Nephron (organoid): ENCODE measurements at regions not wholly inside any gene's neighbourhood (a gene's known extent, or its start where the extent isn't known, plus 50 kb on each side); places are given as distances from the start of the nearest gene placed in this dataset.

Experiments
- H3K27ac Mint-ChIP-seq, 3 experiments: 2 replicates each; pipeline ENCODE4 v1.8.0; 2020; ENCODE audit warnings: mixed read lengths in 3 of 3, mild to moderate bottlenecking in 2 of 3, moderate library complexity in 1 of 3
- H3K27me3 Mint-ChIP-seq: 2 replicates; pipeline ENCODE4 v1.8.0; 2021; ENCODE audit warnings: low read depth, mild to moderate bottlenecking, moderate library complexity, mixed read lengths
- H3K36me3 Mint-ChIP-seq: 2 replicates; pipeline ENCODE4 v1.8.0; 2020; ENCODE audit warnings: low read depth, mixed read lengths
- H3K4me1 Mint-ChIP-seq: 2 replicates; pipeline ENCODE4 v1.8.0; 2020; ENCODE audit warnings: mixed read lengths
- H3K4me3 Mint-ChIP-seq, 3 experiments: 2 replicates each; pipeline ENCODE4 v1.8.0; 2020; ENCODE audit warnings: mild to moderate bottlenecking in 3 of 3, mixed read lengths in 3 of 3, moderate library complexity in 2 of 3
- H3K9me3 Mint-ChIP-seq: 2 replicates; pipeline ENCODE4 v1.8.0; 2020; ENCODE audit warnings: mixed read lengths
- CTCF ChIP-seq, 3 experiments: fragments of 200-600 bp; sonication (generic); IDR thresholded peaks; one replicate each; pipeline ENCODE4 v1.5.0; 2021; ENCODE audit warnings: antibody characterized with exemption in 3 of 3; ENCODE audit not compliant: unreplicated experiment in 3 of 3

DNA sequence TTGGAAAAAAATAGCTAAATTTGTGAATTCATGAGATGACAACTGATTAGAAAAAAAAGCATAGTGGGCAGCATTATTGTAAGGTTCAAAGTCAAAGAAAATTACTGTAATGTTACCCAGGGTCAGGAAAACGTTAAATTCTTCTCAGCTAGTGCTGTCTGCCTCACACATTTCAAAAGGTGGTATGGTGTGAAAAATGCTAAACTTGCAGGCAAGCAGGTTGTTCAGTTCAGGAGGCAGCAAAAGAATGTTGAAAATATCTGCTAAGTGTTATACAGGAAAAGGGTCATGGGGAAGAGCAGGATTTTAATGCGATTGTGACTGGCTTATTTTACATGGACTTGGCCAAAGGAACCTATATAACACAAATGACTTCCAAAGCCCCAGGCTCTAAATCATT lies 232.5 kb upstream of the NDST3 start:
- no peaks in the 10 kb centered on the region for H3K36me3 Mint-ChIP-seq
- H3K27me3 Mint-ChIP-seq: no peaks in the 10 kb centered on the region
- no peaks in the 10 kb centered on the region for H3K9me3 Mint-ChIP-seq
- H3K27ac Mint-ChIP-seq: no peak overlapping the region
- no peak for TF ChIP-seq CTCF (IDR thresholded peaks at IDR 0.05; ENCODE audit: unreplicated experiment in 3 of 3)
- H3K4me3 Mint-ChIP-seq: no peak overlapping the region
- H3K4me1 Mint-ChIP-seq: peaks cover 5% of the 10 kb centered on the region

DNA sequence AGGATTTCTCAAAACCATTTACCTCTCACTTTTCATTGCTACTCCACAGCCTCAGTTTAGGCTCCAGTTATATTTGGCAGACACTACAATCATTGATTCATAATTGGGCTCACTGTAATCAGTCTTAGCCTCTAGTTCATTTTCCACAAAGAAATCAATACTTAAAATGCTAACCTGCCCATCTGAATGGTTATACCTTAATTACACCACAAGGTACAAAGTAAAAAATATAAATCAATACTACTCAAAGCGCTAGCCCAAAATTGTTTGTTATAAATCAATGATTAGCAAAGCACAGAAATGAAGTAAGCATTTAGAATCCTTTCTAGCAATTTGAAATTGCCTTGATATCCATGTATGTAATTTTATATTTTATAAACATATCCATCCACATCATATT lies 222.6 kb upstream of the NDST3 start:
- no peak overlapping the region for H3K27ac Mint-ChIP-seq
- TF ChIP-seq CTCF (IDR thresholded peaks at IDR 0.05; ENCODE audit: unreplicated experiment in 3 of 3): no peak
- H3K4me1 Mint-ChIP-seq: peaks cover 6% of the 10 kb centered on the region
- H3K36me3 Mint-ChIP-seq: no peaks in the 10 kb centered on the region
- no peaks in the 10 kb centered on the region for H3K27me3 Mint-ChIP-seq
- no peak overlapping the region for H3K4me3 Mint-ChIP-seq
- no peaks in the 10 kb centered on the region for H3K9me3 Mint-ChIP-seq

GRCh38 chr4:117814277-117815246 lies 219.7 kb upstream of the NDST3 start:
- Mint-ChIP-seq H3K9me3 (no peaks in the 10 kb centered on the region), H3K4me1 (peaks cover 6% of the 10 kb centered on the region), H3K4me3 (no peak overlapping the region), H3K27me3 (no peaks in the 10 kb centered on the region), H3K36me3 (no peaks in the 10 kb centered on the region), H3K27ac (no peak overlapping the region)
- TF ChIP-seq CTCF (IDR thresholded peaks at IDR 0.05; ENCODE audit: unreplicated experiment in 3 of 3): no peak

GRCh38 chr4:117817301-117817700 lies 217.0 kb upstream of the NDST3 start:
- Mint-ChIP-seq H3K9me3 (no peaks in the 10 kb centered on the region), H3K36me3 (no peaks in the 10 kb centered on the region), H3K27me3 (no peaks in the 10 kb centered on the region), H3K4me1 (no peaks in the 10 kb centered on the region), H3K27ac (no peak overlapping the region), H3K4me3 (no peak overlapping the region)
- TF ChIP-seq CTCF (IDR thresholded peaks at IDR 0.05; ENCODE audit: unreplicated experiment in 3 of 3): no peak

GRCh38 chr4:117821834-117822233 lies 212.5 kb upstream of the NDST3 start:
- no peak overlapping the region for H3K27ac Mint-ChIP-seq
- no peak for TF ChIP-seq CTCF (IDR thresholded peaks at IDR 0.05; ENCODE audit: unreplicated experiment in 3 of 3)
- no peaks in the 10 kb centered on the region for H3K27me3 Mint-ChIP-seq
- no peaks in the 10 kb centered on the region for H3K4me1 Mint-ChIP-seq
- no peak overlapping the region for H3K4me3 Mint-ChIP-seq
- H3K36me3 Mint-ChIP-seq: no peaks in the 10 kb centered on the region
- no peaks in the 10 kb centered on the region for H3K9me3 Mint-ChIP-seq

DNA sequence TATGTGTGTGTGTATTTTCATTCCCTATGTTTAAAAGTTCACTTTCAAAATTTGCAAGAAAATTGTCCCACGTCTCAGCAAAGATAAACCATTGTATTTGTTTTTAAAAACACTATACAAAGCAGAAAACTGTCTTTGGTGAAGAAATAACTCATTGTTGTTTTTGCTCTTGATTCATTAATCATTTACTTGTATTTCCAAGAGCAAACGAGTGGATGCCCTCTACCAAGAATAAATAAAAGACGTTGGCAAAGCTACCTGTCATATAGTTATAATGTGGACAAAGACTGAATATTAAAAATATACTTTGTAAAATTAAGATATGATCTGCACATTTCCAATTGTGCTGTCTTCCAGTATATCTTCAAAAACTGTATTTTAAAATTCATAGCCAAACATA lies 210.9 kb upstream of the NDST3 start:
- no peaks in the 10 kb centered on the region for H3K4me1 Mint-ChIP-seq
- no peak for TF ChIP-seq CTCF (IDR thresholded peaks at IDR 0.05; ENCODE audit: unreplicated experiment in 3 of 3)
- no peak overlapping the region for H3K27ac Mint-ChIP-seq
- no peaks in the 10 kb centered on the region for H3K36me3 Mint-ChIP-seq
- no peak overlapping the region for H3K4me3 Mint-ChIP-seq
- H3K9me3 Mint-ChIP-seq: no peaks in the 10 kb centered on the region
- no peaks in the 10 kb centered on the region for H3K27me3 Mint-ChIP-seq
